Left hindlimb (tissue), 1 donor: ENCODE measurements at regions not wholly inside any gene's neighbourhood (a gene's known extent, or its start where the extent isn't known, plus 50 kb on each side); places are given as distances from the start of the nearest gene placed in this dataset.

Experiments used
- DNase-seq: peaks from one replicate; pipeline ENCODE4 v3.0.0-alpha.2; 2018

DNA sequence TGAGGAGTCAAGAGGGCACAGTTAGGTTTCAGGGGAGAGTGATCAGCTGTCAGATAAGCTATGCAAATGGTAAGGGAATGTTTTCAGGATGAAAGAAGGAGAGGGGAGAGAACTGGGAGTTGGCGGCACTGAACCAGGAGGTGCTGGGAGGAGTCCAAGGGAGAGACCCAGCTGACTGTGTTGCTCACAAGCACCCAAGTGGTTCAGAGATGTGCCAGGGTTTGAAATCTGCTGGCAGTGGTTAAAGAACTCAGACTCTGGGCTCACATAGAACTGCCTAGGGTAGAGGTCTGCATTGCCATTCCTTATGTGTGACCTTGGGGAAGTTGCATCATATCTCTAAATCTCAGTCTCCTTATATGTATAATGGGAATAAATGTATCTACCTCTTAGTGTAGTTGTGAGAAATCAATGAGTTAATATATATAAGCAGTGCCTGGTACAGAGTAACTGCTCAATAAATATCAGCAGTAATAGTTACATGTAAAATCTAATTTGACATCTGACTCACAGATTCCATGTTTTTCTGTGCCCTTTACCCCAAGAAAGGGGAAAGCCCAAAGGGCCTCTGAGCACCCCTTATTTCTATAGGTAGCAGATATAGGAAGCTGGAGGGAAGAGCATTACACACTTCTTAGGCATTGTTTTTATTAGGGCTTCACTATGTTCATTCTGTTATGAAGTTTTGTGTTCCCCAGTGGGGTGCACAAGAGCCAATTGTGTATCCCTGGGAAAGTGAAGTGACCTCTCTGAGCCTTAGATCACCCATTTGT lies 66.9 kb upstream of the SESN3 start:
- DNase-seq = no peak

DNA sequence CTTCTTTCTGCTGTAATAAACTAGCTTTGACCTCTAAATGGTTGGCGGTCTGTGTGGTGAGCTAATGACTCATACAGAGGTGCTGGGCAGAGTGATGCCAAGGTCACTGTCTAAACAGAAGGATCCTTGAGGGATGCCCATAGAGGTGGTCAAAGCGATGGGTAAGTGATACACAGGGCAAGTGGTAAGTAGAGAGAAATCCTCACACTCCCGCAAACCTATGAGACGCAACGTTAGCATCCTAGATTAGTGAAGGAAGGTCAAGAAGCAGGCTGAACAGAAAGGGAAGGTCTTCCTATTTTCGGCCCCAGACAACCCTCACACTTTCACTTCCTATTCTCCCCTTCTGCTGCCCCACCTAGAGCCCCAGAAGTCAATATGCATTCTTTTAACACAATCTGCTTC lies 65.6 kb upstream of the SESN3 start:
- no peak for DNase-seq

DNA sequence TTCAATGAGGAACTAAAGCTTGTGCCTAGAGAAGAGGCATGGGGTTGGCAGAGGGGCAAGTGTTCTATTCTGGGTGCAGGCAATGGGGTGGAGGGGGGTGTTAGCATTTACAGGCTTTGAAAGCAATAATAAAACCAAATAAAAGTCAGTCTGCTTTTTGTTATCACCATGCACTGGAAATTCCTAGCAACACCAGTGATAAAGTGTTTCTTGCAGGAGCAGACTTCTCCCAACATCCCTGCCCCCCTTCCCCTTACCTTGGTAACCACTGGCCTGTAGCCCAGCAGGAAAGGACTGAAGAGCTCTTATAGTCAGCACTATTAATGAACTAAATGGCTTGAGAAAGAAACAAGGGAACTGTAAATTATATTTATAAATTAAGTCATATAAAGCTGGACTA lies 65.2 kb upstream of the SESN3 start:
- DNase-seq = no peak

DNA sequence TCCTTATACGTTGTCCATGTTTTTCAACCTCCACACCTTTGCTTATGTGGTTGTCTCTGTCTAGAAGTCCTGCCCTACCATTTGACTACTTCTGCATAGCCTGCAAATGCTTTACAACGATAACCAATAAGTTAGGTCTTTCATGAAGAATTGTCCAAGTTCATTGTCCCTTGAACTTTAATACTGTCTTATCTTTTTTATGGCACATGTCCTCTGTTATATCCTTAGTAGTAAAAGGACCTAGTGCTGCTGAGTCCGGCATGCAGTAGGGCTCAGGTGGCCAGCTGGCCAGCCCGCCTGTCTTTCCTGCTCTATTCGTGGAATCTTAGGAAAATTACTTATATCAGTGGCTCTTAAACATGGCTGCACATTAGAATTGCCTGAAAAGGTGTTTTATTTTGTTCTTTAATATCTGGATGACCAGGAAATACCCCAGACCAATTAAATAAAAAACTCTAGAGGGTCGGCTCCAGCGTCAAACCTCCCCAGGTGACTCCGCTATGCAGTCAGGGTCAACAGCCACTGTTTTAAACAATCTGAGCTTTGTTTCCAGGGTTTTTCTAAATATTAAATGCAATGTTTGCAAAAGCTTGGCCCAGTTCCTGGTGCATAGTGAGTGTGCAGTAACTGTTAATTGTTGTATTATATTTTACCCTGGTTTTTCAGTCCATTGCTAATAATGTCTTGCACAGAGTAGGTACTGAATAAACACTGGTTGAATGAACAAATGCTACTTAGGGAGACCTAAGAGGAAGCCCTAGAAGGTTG lies 64.6 kb upstream of the SESN3 start:
- no peak for DNase-seq

GRCh38 chr11:95294701-95295100 lies 63.7 kb upstream of the SESN3 start:
- no peak for DNase-seq

DNA sequence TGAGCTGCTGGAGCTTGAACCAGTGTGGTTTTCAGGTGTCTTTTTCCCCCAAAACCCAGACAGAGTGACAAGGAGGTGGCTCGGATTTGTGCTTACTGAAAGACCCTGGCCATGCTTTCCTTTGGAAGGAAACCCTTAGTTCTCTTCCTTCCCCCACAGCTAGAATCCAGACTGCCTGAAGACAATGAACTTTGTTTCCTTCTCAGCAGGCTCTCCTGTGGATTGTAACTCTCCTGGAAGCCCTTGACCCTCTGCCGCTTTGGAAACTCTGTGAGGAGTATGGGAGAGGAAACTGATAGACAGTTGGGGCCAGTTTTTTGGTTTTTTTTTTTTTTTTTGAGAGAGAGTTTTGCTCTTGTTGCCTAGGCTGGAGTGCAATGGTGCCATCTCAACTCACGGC lies 62.1 kb upstream of the SESN3 start:
- DNase-seq = no peak

GRCh38 chr11:95291946-95292345 lies 60.9 kb upstream of the SESN3 start:
- DNase-seq = no peak

DNA sequence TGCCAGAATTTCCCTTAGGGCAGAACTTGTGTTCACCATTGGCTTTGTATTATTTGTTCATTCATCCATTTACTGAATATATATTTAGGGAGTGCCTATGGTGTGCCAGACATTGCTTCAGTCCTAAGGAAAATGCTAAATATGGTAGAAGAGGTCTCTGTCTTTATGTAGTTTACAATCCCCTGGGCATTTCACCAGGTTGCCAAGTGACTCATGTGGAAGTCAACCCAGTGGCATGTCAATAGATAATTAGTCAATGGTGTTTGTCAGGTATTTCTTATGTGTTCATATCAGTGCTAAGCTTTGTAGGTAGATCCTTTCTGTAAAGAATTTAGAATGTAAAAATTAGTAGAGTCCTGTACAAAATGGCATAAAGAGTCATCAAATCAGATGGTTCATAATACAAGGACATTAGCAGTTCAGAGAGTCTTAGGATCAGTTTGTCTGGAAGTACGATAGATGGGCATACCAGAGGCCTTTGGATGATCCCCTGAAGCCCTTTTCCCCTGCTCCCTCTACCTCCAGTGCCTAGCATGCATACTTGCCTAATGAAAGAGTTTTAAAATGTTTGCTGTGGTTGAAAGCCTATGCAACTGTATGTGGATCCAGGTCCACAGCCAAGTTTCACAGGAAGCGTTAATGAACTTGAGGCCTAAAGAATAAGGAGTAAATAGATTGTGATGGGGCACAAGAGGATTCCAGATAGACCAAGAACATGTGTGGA lies 58.5 kb upstream of the SESN3 start:
- DNase-seq = no peak

GRCh38 chr11:95284057-95285052 lies 53.4 kb upstream of the SESN3 start:
- no peak for DNase-seq

DNA sequence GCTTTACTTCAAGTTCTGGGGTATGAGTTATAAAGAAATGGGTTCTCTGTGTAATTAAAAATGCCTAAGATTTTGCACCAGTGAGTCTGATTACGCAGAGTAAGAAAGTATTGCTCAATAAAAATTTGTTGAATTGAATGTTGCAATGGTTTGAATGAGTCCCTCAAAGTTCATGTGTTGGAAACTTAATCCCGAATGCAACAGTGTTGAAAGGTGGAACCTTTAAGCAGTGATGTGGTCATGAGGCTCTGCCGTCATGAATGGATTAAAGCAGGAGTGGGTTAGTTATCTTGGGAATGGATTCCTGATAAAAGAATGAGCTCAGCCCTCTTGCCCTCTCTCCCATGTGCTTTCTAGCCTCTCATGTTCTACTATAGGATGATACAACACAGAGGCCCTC lies 52.6 kb upstream of the SESN3 start:
- DNase-seq = no peak

DNA sequence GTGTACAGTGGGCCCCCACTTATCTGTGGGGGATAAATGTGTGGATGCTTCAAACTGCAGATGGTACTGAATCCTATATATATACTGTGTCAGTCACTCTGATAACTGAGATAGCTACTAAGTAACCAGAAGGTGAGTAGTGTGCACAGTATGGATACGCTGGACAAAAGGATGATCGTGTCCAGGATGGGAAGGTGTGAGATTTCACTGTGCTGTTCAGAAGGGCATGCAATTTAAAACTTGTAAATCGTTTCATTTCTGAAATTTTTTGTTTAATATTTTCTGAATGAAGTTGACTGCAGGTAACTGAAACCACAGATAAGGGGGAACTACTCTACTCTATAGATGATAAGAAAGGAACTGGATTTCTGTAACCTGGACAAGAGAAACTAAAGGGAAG lies 52.1 kb upstream of the SESN3 start:
- no peak for DNase-seq

DNA sequence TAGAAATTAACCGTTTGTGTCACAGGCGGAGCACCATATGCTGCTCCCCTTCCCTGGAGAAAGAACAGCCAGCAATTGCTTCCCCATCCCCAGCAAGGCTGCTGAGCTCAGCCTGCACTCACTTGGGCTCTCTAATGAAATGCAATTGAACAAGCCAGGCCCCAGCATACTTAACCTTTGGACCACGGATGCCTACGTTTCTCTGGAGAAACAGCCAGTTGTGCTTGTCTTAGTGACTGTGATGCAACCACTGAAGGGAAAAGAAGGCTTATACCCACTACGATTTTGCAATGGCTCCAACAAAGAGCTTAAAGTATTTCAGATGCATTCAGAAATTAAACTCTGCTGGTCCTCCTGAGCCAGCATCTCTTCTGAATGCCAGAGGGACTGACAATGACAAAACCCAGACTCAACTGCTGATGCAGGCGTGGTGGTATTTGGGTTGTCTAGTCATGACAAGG lies 51.3 kb upstream of the SESN3 start:
- no peak for DNase-seq
